ENCODE measurements at regions not wholly inside any gene's neighbourhood (a gene's known extent, or its start where the extent isn't known, plus 50 kb on each side); places are given as distances from the start of the nearest gene placed in this dataset.

GRCh38 chr6:18893540-18894269, 506.6 kb downstream of the RNF144B start:
- 2% methylated on average over 7 of the region's 7 CpGs for whole genome bisulfite sequencing (ENCODE audit: insufficient coverage, insufficient replicate concordance, low lambda C conversion rate, missing lambda C conversion rate)
- ChIA-PET RAD21 (ENCODE audit: unreplicated experiment) (no interaction called here), SMC1A (ENCODE audit: uncharacterized antibody, unreplicated experiment) (interaction anchor here (0.8 kb wide), 1 partner anchor 50 kb away, joined by 3 read pairs; no protein-coding TSS in a partner anchor), POLR2A (no interaction called here), CTCF (no interaction called here)
- no peak overlapping the region for H2AFZ ChIP-seq (ENCODE audit: control insufficient read depth, low read depth, low read length)
- ATAC-seq (no peak), FAIRE-seq (no peak), DNase-seq (ENCODE audit: low read depth, low spot score) (no peak)
- no peak for TF ChIP-seq DPF2 (IDR thresholded peaks at IDR 0.05)
- no peak for TF ChIP-seq NFXL1 (IDR thresholded peaks at IDR 0.05; ENCODE audit: borderline replicate concordance)
- TF ChIP-seq, protein P1, sequence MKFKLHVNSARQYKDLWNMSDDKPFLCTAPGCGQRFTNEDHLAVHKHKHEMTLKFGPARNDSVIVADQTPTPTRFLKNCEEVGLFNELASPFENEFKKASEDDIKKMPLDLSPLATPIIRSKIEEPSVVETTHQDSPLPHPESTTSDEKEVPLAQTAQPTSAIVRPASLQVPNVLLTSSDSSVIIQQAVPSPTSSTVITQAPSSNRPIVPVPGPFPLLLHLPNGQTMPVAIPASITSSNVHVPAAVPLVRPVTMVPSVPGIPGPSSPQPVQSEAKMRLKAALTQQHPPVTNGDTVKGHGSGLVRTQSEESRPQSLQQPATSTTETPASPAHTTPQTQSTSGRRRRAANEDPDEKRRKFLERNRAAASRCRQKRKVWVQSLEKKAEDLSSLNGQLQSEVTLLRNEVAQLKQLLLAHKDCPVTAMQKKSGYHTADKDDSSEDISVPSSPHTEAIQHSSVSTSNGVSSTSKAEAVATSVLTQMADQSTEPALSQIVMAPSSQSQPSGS (IDR thresholded peaks at IDR 0.05; ENCODE audit: low read length) = no peak
- no peak for TF ChIP-seq ATF3 (IDR thresholded peaks at IDR 0.05; ENCODE audit: borderline replicate concordance, extremely low read depth, low read depth, low read length)
- TF ChIP-seq RELA (IDR thresholded peaks at IDR 0.05; ENCODE audit: borderline replicate concordance, partially characterized antibody) = no peak
- TF ChIP-seq ZNF384 (IDR thresholded peaks at IDR 0.05; ENCODE audit: borderline replicate concordance, low read depth, low read length) = no peak
- TF ChIP-seq SREBF2 (IDR thresholded peaks at IDR 0.05; ENCODE audit: low read length) = no peak
- TF ChIP-seq STAT3 (IDR thresholded peaks at IDR 0.05; ENCODE audit: low read depth, low read length) = no peak
- TF ChIP-seq KLF5 (IDR thresholded peaks at IDR 0.05; ENCODE audit: partially characterized antibody) = no peak
- no peak for TF ChIP-seq E2F4 (IDR thresholded peaks at IDR 0.05; ENCODE audit: low read depth, low read length)
- TF ChIP-seq, protein P2, sequence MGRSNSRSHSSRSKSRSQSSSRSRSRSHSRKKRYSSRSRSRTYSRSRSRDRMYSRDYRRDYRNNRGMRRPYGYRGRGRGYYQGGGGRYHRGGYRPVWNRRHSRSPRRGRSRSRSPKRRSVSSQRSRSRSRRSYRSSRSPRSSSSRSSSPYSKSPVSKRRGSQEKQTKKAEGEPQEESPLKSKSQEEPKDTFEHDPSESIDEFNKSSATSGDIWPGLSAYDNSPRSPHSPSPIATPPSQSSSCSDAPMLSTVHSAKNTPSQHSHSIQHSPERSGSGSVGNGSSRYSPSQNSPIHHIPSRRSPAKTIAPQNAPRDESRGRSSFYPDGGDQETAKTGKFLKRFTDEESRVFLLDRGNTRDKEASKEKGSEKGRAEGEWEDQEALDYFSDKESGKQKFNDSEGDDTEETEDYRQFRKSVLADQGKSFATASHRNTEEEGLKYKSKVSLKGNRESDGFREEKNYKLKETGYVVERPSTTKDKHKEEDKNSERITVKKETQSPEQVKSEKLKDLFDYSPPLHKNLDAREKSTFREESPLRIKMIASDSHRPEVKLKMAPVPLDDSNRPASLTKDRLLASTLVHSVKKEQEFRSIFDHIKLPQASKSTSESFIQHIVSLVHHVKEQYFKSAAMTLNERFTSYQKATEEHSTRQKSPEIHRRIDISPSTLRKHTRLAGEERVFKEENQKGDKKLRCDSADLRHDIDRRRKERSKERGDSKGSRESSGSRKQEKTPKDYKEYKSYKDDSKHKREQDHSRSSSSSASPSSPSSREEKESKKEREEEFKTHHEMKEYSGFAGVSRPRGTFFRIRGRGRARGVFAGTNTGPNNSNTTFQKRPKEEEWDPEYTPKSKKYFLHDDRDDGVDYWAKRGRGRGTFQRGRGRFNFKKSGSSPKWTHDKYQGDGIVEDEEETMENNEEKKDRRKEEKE (IDR thresholded peaks at IDR 0.05) = no peak
- TF ChIP-seq SIX5 (IDR thresholded peaks at IDR 0.05; ENCODE audit: low read depth, low read length, severe bottlenecking) = no peak
- H3K9me3 ChIP-seq (replicated peaks; ENCODE audit: control insufficient read depth, insufficient read depth, low read length) = no peaks in the 10 kb centered on the region
- BruUV-seq (replicated peaks) = no TSS peak
- H4K20me1 ChIP-seq (ENCODE audit: control insufficient read depth, insufficient read depth) = no peaks in the 10 kb centered on the region
- no peak overlapping the region for H3K4me3 ChIP-seq
- no peaks in the 10 kb centered on the region for H3K36me3 ChIP-seq (ENCODE audit: control insufficient read depth in 2 of 2, insufficient read depth in 2 of 2, low read length in 1 of 2)
- H3K4me1 ChIP-seq (ENCODE audit: control insufficient read depth, insufficient read depth, low read length) = no peaks in the 10 kb centered on the region
- in situ Hi-C loops (cut with MboI) (no loop called here), intact Hi-C loops (cut with micrococcal nuclease; ENCODE audit: unreplicated experiment) (no loop called here)
- no peaks in the 10 kb centered on the region for H3K79me2 ChIP-seq (ENCODE audit: control insufficient read depth, insufficient read depth, low read length)
- no peak overlapping the region for H3K27ac ChIP-seq (ENCODE audit: control insufficient read depth, insufficient read depth)
- no peaks in the 10 kb centered on the region for H3K27me3 ChIP-seq (replicated peaks in 1 of 2; ENCODE audit: control insufficient read depth in 2 of 2, insufficient read depth in 2 of 2, low read length in 1 of 2)
- H3K4me2 ChIP-seq (ENCODE audit: control insufficient read depth, insufficient read depth) = no peak overlapping the region
- no peak overlapping the region for H3K9ac ChIP-seq (ENCODE audit: control insufficient read depth, insufficient read depth, low read length)

Data from GM12878 (cell line).